Trophoblast cell (in vitro differentiated cells and primary cell): ENCODE measurements at regions not wholly inside any gene's neighbourhood (a gene's known extent, or its start where the extent isn't known, plus 50 kb on each side); places are given as distances from the start of the nearest gene placed in this dataset.
"Not testable (repeated sequence)": the region's sequence is repeated elsewhere in the genome, so short reads cannot be mapped to it uniquely, and the experiment has no call there.

Source experiments
- DNase-seq, 2 donors: peaks; one replicate each; pipeline ENCODE4 v3.0.0-alpha.2; 2016
- H2AFZ ChIP-seq: 2 replicates; pipeline ENCODE4 v1.6.1; 2013; ENCODE audit warnings: low read length, moderate library complexity, mild to moderate bottlenecking; ENCODE audit not compliant: insufficient read depth, poor library complexity
- H2AK5ac ChIP-seq: 2 replicates; pipeline ENCODE4 v1.6.1; 2013; ENCODE audit warnings: mild to moderate bottlenecking, low read length
- H2BK120ac ChIP-seq: 2 replicates; pipeline ENCODE4 v1.6.1; 2013; ENCODE audit warnings: low read length, mild to moderate bottlenecking, moderate library complexity; ENCODE audit not compliant: insufficient read depth, poor library complexity
- H2BK12ac ChIP-seq: 2 replicates; pipeline ENCODE4 v1.6.1; 2013; ENCODE audit warnings: mild to moderate bottlenecking, low read length, moderate library complexity
- H2BK5ac ChIP-seq: 2 replicates; pipeline ENCODE4 v1.6.1; 2013; ENCODE audit warnings: low read length, low read depth, moderate library complexity, mild to moderate bottlenecking; ENCODE audit not compliant: poor library complexity
- H3K14ac ChIP-seq: 2 replicates; pipeline ENCODE4 v1.6.1; 2013; ENCODE audit warnings: mild to moderate bottlenecking, low read length
- H3K18ac ChIP-seq: 2 replicates; pipeline ENCODE4 v1.6.1; 2013; ENCODE audit warnings: mild to moderate bottlenecking, low read length
- H3K23ac ChIP-seq: 2 replicates; pipeline ENCODE4 v1.6.1; 2013; ENCODE audit warnings: low read length
- H3K27ac ChIP-seq: 2 replicates; pipeline ENCODE4 v1.5.1; 2013; ENCODE audit warnings: low read depth, mild to moderate bottlenecking, inconsistent platforms, low read length, moderate library complexity
- H3K27me3 ChIP-seq: 2 replicates; pipeline ENCODE4 v1.6.1; 2013; ENCODE audit warnings: inconsistent platforms, mild to moderate bottlenecking, low read length, moderate library complexity; ENCODE audit not compliant: insufficient read depth
- H3K36me3 ChIP-seq, 2 experiments: 1 replicate in 1 of 2; 2 replicates in 1 of 2; pipeline ENCODE4 v1.6.1; 2013; ENCODE audit warnings: low read length in 2 of 2, mild to moderate bottlenecking in 2 of 2, moderate library complexity in 1 of 2; ENCODE audit not compliant: insufficient read depth in 2 of 2, control insufficient read depth in 1 of 2
- H3K4ac ChIP-seq: 2 replicates; pipeline ENCODE4 v1.6.1; 2013; ENCODE audit warnings: low read depth, mild to moderate bottlenecking, low read length, moderate library complexity
- H3K4me1 ChIP-seq, 2 experiments: 1 replicate in 1 of 2; 2 replicates in 1 of 2; pipeline ENCODE4 v1.6.1; 2013; ENCODE audit warnings: low read length in 2 of 2, mild to moderate bottlenecking in 2 of 2, moderate library complexity in 1 of 2; ENCODE audit not compliant: insufficient read depth in 2 of 2, control insufficient read depth in 1 of 2
- H3K4me2 ChIP-seq: 2 replicates; pipeline ENCODE4 v1.6.1; 2013; ENCODE audit warnings: inconsistent platforms, mild to moderate bottlenecking, low read length, moderate library complexity
- H3K4me3 ChIP-seq: 2 replicates; pipeline ENCODE4 v1.5.1; 2013; ENCODE audit warnings: mild to moderate bottlenecking, low read depth, low read length, inconsistent platforms
- H3K79me1 ChIP-seq: one replicate; pipeline ENCODE4 v1.6.1; 2013; ENCODE audit warnings: low read length
- H3K79me2 ChIP-seq: 2 replicates; pipeline ENCODE4 v1.6.1; 2013; ENCODE audit warnings: low read length, mild to moderate bottlenecking; ENCODE audit not compliant: control insufficient read depth, insufficient read depth, poor library complexity
- H3K9ac ChIP-seq: 2 replicates; pipeline ENCODE4 v1.6.1; 2013; ENCODE audit warnings: mild to moderate bottlenecking, low read length
- H3K9me3 ChIP-seq: 2 replicates; pipeline ENCODE4 v1.6.1; 2013; ENCODE audit warnings: low read depth, mild to moderate bottlenecking, control low read depth, inconsistent platforms, low read length; ENCODE audit not compliant: insufficient read depth
- H4K12ac ChIP-seq: 2 replicates; pipeline ENCODE4 v1.6.1; 2013; ENCODE audit warnings: low read depth, mild to moderate bottlenecking, low read length, moderate library complexity
- H4K8ac ChIP-seq: 2 replicates; pipeline ENCODE4 v1.6.1; 2013; ENCODE audit warnings: low read depth, mild to moderate bottlenecking, low read length, moderate library complexity
- H4K91ac ChIP-seq: one replicate; pipeline ENCODE4 v1.6.1; 2013; ENCODE audit warnings: low read depth, mild to moderate bottlenecking, low read length, moderate library complexity
- WGBS: extraction: QIAGEN DNeasy Blood & Tissue Kit; methylation state at CpG from one replicate; pipeline ENCODE4 v1.1.7; 2013; ENCODE audit warnings: missing lambda C conversion rate; ENCODE audit not compliant: insufficient read length, insufficient coverage; ENCODE audit errors: extremely low coverage; 5-methylcytosine and 5-hydroxymethylcytosine counted together

DNA sequence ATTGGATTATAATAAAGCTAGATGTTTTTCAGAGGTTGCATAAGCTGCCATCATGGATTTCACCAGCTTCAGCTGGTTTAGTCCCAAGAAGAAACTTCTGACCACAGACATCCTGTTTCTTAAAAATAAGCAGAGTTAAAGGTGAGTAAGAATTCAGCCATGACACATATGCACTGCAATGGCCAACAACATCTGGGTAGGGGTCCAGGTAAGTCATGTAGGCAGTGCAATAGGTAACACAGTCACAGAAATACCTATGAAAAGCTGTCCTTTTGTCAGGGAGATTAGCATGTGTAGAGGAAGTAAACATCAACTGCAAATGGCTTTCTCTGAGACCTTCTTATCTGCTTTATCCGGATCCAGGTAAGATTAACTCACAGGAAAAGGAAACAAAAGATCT lies 85.6 kb downstream of the PPIAL4G start:
- not testable (repeated sequence) for H3K9ac ChIP-seq, H2BK120ac ChIP-seq, H3K27me3 ChIP-seq, H2AK5ac ChIP-seq, H3K23ac ChIP-seq, H3K9me3 ChIP-seq, H3K14ac ChIP-seq, H4K8ac ChIP-seq, H4K91ac ChIP-seq, H3K79me2 ChIP-seq, H3K27ac ChIP-seq, H3K4me3 ChIP-seq, H4K12ac ChIP-seq, H3K4me1 ChIP-seq, H3K4me2 ChIP-seq, DNase-seq, H2BK12ac ChIP-seq, H3K18ac ChIP-seq, H3K36me3 ChIP-seq, H2AFZ ChIP-seq, H2BK5ac ChIP-seq, H3K4ac ChIP-seq, H3K79me1 ChIP-seq
- WGBS, result no CpG with 5 or more reads among the region's 1 CpG

DNA sequence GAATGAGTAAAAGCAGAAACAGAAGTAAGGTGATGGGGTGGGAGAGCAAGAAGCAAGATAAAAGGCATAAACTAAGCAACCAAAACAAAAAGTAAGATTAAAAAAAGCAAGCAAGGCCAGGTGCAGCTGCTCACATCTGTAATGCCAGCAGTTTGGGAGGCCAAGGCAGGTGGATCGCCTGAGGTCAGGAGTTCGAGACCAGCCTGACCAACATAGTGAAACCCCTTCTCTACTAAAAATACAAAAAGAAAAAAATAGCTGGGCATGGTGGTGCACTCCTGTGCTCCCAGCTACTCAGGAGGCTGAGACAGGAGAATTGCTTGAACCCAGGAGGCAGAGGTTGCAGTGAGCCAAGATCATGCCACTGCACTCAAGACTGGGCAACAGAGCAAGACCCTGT lies 90.6 kb downstream of the PPIAL4G start:
- H2BK120ac ChIP-seq, H4K12ac ChIP-seq, H3K79me1 ChIP-seq, H4K8ac ChIP-seq, H3K27me3 ChIP-seq, H2BK12ac ChIP-seq, H4K91ac ChIP-seq, H3K79me2 ChIP-seq, H3K36me3 ChIP-seq, H2AK5ac ChIP-seq, H3K4me3 ChIP-seq, DNase-seq, H3K4ac ChIP-seq, H2BK5ac ChIP-seq, H3K23ac ChIP-seq, H3K9me3 ChIP-seq, H3K18ac ChIP-seq, H3K4me2 ChIP-seq, H3K9ac ChIP-seq, H3K4me1 ChIP-seq, H2AFZ ChIP-seq, H3K14ac ChIP-seq, H3K27ac ChIP-seq: not testable (repeated sequence)
- no CpG with 5 or more reads among the region's 2 CpGs for WGBS

DNA sequence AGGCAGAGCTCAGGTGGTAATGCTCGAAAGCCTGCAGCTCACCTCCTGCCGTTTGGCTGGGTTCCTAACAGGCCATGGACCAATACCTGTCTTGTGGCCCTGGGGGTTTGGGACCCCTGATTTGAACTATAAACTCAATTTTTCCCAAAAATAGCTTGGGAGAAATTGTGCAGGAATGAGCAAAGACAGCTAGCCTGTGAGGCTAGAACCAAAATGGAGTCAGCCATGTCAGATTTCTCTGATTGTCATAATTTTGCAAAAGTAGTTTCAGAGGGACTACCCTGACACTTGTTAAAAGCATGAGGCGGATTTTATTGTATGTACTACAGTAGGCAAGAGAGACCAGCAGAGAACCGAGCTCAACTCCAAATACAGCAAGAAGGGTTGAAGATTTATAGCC lies 91.8 kb downstream of the PPIAL4G start:
- H2BK5ac ChIP-seq, H3K4me3 ChIP-seq, H3K27me3 ChIP-seq, H3K18ac ChIP-seq, H2BK12ac ChIP-seq, H3K9me3 ChIP-seq, H3K36me3 ChIP-seq, DNase-seq, H3K79me1 ChIP-seq, H4K8ac ChIP-seq, H4K12ac ChIP-seq, H2AK5ac ChIP-seq, H2AFZ ChIP-seq, H3K27ac ChIP-seq, H3K79me2 ChIP-seq, H4K91ac ChIP-seq, H2BK120ac ChIP-seq, H3K4me2 ChIP-seq, H3K14ac ChIP-seq, H3K23ac ChIP-seq, H3K9ac ChIP-seq, H3K4ac ChIP-seq, H3K4me1 ChIP-seq: not testable (repeated sequence)
- no CpG with 5 or more reads among the region's 4 CpGs for WGBS

DNA sequence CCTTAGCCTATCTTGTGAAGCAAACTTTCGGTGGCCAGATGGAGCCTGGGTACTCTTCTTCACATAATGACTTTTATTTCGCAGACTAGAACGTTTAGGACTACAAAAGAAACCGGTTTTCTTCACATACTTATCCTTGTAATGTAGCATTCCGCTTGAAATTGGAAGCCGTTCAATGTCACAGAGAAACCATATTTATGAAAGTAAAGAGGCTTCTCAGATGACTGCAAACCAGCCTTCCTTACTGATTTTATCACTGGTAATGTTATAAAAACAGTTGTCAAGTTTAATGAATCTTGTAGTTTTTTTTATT lies 94.1 kb downstream of the PPIAL4G start:
- no CpG with 5 or more reads among the region's 6 CpGs for WGBS
- no peak overlapping the region for H2BK12ac ChIP-seq

More for the DNA sequence above, 94.1 kb downstream of the PPIAL4G start:
- Histone ChIP-seq H2BK120ac (no peak overlapping the region), H3K23ac (no peak overlapping the region), H3K79me1 (peaks cover 4% of the 10 kb centered on the region), H3K36me3 (no peaks in the 10 kb centered on the region), H2BK5ac (no peak overlapping the region), H3K27ac (no peak overlapping the region), H3K4me3 (no peak overlapping the region), H3K27me3 (no peaks in the 10 kb centered on the region), H2AFZ (no peak overlapping the region), H3K9ac (no peak overlapping the region), H4K91ac (no peak overlapping the region), H3K4me1 (no peaks in the 10 kb centered on the region), H4K12ac (no peak overlapping the region), H3K4ac (no peak overlapping the region), H3K9me3 (no peaks in the 10 kb centered on the region), H4K8ac (peak overlapping the region; percentile 61), H2AK5ac (no peak overlapping the region), H3K79me2 (no peaks in the 10 kb centered on the region), H3K4me2 (peak overlapping the region; percentile 55), H3K14ac (no peak overlapping the region), H3K18ac (no peak overlapping the region)
- DNase-seq, result no peak
